Duodenal mucosa (tissue), 2 donors: ENCODE measurements at regions not wholly inside any gene's neighbourhood (a gene's known extent, or its start where the extent isn't known, plus 50 kb on each side); places are given as distances from the start of the nearest gene placed in this dataset.

ENCODE experiments used
- H3K27ac ChIP-seq: one replicate; pipeline ENCODE4 v1.7.0; 2013; ENCODE audit warnings: low read depth, low read length
- H3K27me3 ChIP-seq, 2 donors: one replicate each; pipeline ENCODE4 v1.7.0; 2013; ENCODE audit warnings: low read length in 2 of 2, control low read depth in 1 of 2; ENCODE audit not compliant: insufficient read depth in 2 of 2, control insufficient read depth in 1 of 2
- H3K36me3 ChIP-seq, 2 donors: one replicate each; pipeline ENCODE4 v1.7.0; 2013; ENCODE audit warnings: low read length in 2 of 2, control low read depth in 1 of 2; ENCODE audit not compliant: insufficient read depth in 2 of 2, control insufficient read depth in 1 of 2
- H3K4me1 ChIP-seq, 2 donors: one replicate each; pipeline ENCODE4 v1.7.0; 2013; ENCODE audit warnings: low read length in 2 of 2, control low read depth in 1 of 2; ENCODE audit not compliant: insufficient read depth in 2 of 2, control insufficient read depth in 1 of 2
- H3K4me3 ChIP-seq, 2 donors: one replicate each; pipeline ENCODE4 v1.7.0; 2013; ENCODE audit warnings: low read length in 2 of 2, low read depth in 1 of 2
- H3K9ac ChIP-seq, 2 donors: one replicate each; pipeline ENCODE4 v1.7.0; 2013; ENCODE audit warnings: low read length in 2 of 2, low read depth in 1 of 2
- H3K9me3 ChIP-seq, 2 donors: one replicate each; pipeline ENCODE4 v1.7.0; 2013; ENCODE audit warnings: low read length in 2 of 2, control low read depth in 1 of 2; ENCODE audit not compliant: control insufficient read depth in 1 of 2

DNA sequence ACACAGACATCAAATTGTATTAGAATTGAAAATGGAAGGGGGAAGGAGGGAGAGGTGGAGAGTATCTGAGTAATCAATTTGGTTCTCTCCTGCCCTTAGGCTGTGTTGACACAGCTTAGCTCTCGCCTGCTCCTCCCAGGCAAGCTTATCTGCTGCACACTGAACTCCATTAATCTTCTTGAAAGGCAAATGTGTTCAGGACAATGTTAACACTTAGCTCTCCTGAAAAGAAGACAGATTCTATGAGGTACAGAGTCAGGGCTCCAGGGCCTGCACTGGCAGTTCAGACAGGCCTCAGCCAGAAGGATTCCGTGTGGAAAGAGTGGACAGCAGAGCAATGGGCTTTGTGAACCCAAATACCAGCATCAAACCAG lies 430.0 kb upstream of the TNP1 start:
- Histone ChIP-seq H3K27ac (no peak overlapping the region), H3K27me3 (no peaks in the 10 kb centered on the region), H3K9ac (no peak overlapping the region), H3K4me1 (no peaks in the 10 kb centered on the region), H3K36me3 (no peaks in the 10 kb centered on the region), H3K4me3 (no peak overlapping the region), H3K9me3 (no peaks in the 10 kb centered on the region)

DNA sequence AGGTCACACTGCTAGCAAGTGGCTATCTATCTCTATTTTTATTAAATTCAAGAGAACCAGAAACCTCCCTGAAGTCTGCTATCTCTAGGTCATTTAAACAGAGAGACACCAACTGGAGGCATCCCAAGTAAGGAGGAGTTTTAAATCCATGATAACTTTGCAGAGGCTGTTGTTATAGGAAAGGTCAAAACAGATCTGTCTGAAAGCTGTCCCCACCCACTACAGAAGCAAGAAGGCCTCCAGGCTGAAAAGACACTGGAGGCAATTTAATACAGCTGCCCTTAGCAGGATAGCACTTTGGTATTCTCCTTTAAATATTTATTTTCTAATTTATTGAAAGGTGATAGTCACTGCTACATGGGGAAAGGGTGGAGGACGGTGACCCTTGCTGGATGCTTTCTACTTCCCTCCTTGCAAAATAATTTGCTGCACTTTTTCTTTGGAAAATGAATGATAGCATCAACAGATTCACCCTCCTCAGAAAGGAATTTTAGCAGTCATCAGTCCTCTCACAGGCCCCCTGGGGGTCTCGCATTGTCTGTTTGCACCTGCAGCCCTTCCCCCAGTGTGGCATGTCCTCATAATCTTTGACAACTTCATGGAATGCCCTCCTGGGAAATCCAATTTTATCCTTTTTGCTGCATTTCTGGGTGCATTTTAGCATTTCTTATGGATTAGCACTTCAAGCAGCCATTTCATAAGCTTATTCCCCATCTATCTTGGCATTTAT lies 429.5 kb upstream of the TNP1 start:
- Histone ChIP-seq H3K27me3 (no peaks in the 10 kb centered on the region), H3K27ac (no peak overlapping the region)

DNA sequence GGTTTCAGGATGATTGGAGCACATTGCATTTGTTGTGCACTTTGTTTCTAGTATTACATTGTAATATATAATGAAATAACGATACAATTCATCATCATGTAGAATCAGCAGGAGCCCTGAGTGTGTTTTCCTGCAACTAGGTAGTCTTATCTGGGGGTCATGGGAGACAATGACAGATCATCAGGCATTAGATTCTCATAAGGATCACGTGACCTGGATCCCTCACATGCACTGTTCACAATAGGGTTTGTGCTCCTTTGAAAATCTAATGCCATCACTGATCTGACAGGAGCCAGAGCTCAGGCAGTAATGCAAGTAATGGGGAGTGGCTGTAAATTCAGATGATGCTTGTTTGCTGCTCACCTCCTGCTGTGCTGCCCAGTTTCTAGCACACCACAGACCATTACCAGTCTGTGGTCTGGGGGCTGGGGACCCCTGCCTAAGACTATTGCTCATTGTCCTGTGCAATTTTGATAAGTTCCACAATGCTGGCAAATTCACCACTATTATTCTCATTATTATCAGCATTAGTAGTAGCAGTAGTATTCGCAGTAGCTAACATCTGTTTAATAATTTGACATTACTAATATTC lies 428.7 kb upstream of the TNP1 start:
- Histone ChIP-seq H3K9me3 (no peaks in the 10 kb centered on the region), H3K36me3 (no peaks in the 10 kb centered on the region), H3K4me3 (no peak overlapping the region), H3K27ac (no peak overlapping the region), H3K9ac (no peak overlapping the region), H3K27me3 (no peaks in the 10 kb centered on the region), H3K4me1 (no peaks in the 10 kb centered on the region)

More for the DNA sequence above, 429.5 kb upstream of the TNP1 start:
- Histone ChIP-seq H3K9me3 (no peaks in the 10 kb centered on the region), H3K4me1 (no peaks in the 10 kb centered on the region), H3K36me3 (no peaks in the 10 kb centered on the region), H3K4me3 (no peak overlapping the region), H3K9ac (no peak overlapping the region)

DNA sequence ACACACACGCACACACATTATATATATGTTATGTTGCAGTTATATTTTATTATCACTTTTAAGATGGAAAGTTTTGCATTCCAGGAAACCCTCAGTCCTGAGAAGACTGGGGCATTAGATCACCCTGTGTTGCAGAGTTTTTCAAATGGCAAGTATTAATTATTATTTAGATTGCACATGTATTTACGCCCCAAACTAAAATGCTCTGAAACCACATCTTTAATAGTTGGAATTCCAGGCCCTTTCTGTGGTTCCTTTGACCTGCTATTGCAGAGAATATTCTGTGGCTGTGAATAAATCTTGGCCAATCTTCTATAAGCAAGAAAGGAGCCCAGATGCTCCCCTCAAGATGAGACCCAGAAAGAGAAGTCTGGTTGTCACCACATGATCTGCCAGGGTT lies 427.0 kb upstream of the TNP1 start:
- H3K4me1 ChIP-seq = no peaks in the 10 kb centered on the region
- no peak overlapping the region for H3K9ac ChIP-seq
- H3K36me3 ChIP-seq = no peaks in the 10 kb centered on the region
- H3K9me3 ChIP-seq = no peaks in the 10 kb centered on the region
- no peak overlapping the region for H3K4me3 ChIP-seq
- no peak overlapping the region for H3K27ac ChIP-seq
- no peaks in the 10 kb centered on the region for H3K27me3 ChIP-seq

DNA sequence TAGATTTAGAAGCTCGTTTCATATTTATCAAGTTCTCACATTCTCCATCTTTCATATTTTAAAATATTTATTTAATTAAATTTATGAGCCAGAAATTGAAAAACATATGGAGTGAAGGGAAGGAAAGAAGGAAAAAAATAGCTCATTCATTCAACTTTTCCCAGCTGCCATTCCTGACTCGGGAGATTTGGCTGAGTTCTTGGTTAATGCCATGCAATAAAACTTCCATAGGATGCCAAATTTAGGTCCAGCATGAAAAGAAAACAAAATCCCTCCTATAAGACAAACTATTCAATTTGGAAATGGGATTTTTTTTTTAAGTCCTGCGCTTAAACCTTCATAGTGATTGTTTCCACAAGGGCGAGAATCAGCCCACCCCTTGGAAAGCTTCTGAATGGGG lies 426.1 kb upstream of the TNP1 start:
- no peaks in the 10 kb centered on the region for H3K36me3 ChIP-seq
- no peak overlapping the region for H3K9ac ChIP-seq
- no peaks in the 10 kb centered on the region for H3K9me3 ChIP-seq
- no peak overlapping the region for H3K27ac ChIP-seq
- H3K27me3 ChIP-seq = no peaks in the 10 kb centered on the region
- no peaks in the 10 kb centered on the region for H3K4me1 ChIP-seq
- H3K4me3 ChIP-seq = no peak overlapping the region

DNA sequence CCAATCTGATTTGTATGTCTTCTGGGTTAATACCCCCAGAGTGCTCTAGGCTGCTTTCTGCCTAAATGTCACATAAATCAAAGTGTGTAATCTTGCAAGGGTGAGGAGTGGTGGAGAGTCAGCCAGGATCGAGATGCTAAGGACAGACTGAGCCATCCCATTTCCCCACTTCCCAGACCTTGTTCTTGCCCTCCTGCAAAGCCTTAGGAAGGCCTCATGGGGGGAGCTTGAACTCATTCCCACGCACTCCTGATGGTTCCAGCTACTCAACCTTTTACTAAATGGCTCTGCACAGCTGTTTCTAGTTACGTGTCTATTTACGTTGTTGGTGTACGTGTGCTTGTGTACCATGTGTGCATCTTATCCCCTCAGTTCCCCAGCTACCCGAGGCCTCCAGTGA lies 423.6 kb upstream of the TNP1 start:
- Histone ChIP-seq H3K27me3 (no peaks in the 10 kb centered on the region), H3K4me1 (no peaks in the 10 kb centered on the region), H3K4me3 (no peak overlapping the region), H3K9ac (no peak overlapping the region), H3K27ac (no peak overlapping the region), H3K9me3 (no peaks in the 10 kb centered on the region), H3K36me3 (no peaks in the 10 kb centered on the region)

DNA sequence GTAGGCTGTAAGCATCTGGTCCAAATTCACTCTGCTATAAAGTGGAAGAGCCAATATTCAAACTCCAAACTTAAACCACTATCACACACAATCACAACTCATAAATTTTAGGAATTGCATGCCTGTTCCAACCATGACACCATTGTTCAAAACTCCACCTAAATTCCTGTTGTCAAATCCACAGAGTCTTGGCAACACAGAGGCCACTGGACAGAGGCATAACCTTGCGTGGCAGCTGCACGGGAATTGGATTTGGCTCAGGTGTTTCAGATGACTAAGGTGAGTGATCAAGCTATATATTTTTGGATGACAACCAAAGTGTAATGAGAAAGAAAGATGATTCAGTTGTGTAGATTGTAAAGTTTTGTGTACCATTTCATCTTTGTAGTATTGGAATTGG lies 422.7 kb upstream of the TNP1 start:
- H3K4me1 ChIP-seq = no peaks in the 10 kb centered on the region
- no peaks in the 10 kb centered on the region for H3K27me3 ChIP-seq
- H3K4me3 ChIP-seq = no peak overlapping the region
- no peaks in the 10 kb centered on the region for H3K9me3 ChIP-seq
- no peaks in the 10 kb centered on the region for H3K36me3 ChIP-seq
- H3K27ac ChIP-seq = no peak overlapping the region
- no peak overlapping the region for H3K9ac ChIP-seq

DNA sequence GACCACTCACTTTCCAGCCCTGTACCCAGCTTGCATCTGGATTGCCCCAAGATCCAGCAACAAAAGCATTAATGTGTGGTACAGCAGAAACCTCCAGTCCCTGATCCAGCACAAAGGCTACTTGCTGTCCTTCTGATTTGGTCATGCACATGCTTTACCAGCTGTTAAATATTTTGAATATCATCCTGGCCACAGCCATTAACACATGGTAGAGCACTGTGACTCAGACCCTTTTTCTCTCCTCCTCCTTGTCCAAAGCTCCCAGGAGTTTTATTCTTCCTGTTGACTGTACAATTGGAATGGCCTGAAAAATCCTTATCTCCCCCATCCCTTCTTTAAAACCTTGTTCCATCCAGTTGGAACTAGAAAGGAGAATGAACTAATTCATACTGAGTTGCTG lies 419.7 kb upstream of the TNP1 start:
- no peak overlapping the region for H3K27ac ChIP-seq
- H3K27me3 ChIP-seq = no peaks in the 10 kb centered on the region
- H3K4me3 ChIP-seq = no peak overlapping the region
- H3K4me1 ChIP-seq = no peaks in the 10 kb centered on the region
- H3K9ac ChIP-seq = no peak overlapping the region
- no peaks in the 10 kb centered on the region for H3K36me3 ChIP-seq
- no peaks in the 10 kb centered on the region for H3K9me3 ChIP-seq

DNA sequence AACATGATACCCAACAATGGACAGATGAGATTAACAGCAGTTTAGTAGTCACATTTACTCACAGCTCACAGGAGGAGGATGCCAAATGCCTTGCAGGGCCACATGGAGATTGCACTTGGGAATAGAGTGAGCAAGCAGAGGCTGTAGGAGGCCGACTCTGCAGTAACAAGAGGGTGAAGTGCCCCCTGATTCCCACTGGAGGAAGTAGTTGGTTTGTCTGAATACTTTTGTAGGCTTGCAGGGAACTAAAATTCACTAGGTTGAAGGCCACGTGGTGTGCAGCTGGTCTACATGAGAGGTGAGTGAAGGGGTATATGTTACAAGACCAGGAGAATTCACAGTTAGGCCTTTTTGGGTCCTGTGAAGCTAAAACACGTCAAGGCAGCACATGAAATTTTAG lies 419.3 kb upstream of the TNP1 start:
- Histone ChIP-seq H3K36me3 (no peaks in the 10 kb centered on the region), H3K27ac (no peak overlapping the region), H3K9me3 (no peaks in the 10 kb centered on the region), H3K9ac (no peak overlapping the region), H3K4me3 (no peak overlapping the region), H3K27me3 (no peaks in the 10 kb centered on the region), H3K4me1 (no peaks in the 10 kb centered on the region)

DNA sequence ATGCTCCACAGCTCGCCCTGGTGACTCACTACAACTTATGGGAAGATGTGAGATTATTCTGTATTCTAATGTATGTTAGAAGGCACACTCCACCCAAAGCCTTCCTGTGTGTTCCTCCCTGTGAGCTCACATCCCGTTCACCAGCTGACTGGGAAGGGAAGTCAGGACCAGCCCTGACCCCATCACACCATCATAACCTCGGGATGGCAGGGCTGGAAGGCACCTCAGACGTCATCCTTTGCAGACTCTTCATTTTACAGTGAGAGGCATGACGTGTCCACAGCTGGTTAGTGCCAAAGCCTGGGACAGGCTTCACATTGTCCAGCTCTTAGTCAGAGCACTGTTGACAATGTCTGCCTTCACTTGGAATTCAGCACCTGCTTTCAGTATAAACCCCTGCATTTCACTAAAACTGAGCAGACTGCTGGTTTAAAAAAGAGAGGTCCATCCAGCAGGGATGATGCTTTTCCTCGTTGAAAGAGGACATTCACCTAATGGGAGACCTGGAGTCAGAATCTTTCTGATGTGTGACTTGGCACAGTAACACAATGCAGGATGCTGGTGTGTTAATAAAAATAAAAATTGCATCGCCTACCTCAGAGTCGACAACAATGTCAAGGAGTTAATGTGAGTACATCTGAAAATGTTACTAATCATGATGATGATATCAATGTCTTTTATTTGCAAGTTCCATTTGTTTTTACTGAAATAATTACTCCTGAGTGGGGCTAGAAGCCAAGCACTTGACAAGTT lies 418.0 kb upstream of the TNP1 start:
- H3K9ac ChIP-seq = no peak overlapping the region
- H3K4me1 ChIP-seq = no peaks in the 10 kb centered on the region
- H3K27me3 ChIP-seq = no peaks in the 10 kb centered on the region
- no peak overlapping the region for H3K27ac ChIP-seq
- H3K36me3 ChIP-seq = no peaks in the 10 kb centered on the region
- no peaks in the 10 kb centered on the region for H3K9me3 ChIP-seq
- H3K4me3 ChIP-seq = no peak overlapping the region
